HepG2 (cell line): ENCODE measurements at regions not wholly inside any gene's neighbourhood (a gene's known extent, or its start where the extent isn't known, plus 50 kb on each side); places are given as distances from the start of the nearest gene placed in this dataset.

Experiments
- ATAC-seq: fragments of 200-7000 bp; cut with Tn5 transposase; 3 replicates; pipeline ENCODE4 v1.9.1; 2020; ENCODE audit warnings: mild to moderate bottlenecking, moderate library complexity
- BruUV-seq: library from RNA; stranded (reverse); fragments of 400-500 nt; replicated peaks from 2 replicates; lab custom pipeline; 2021; lab: Mats Ljungman, UMichigan
- CTCF ChIA-PET: fragments of 300-600 bp; formaldehyde crosslinking; extraction: SDS; loops from one replicate; lab custom pipeline; 2021; ENCODE audit warnings: low total read pairs, inconsistent platforms, low intra/inter-chr PET ratio; lab: Yijun Ruan, JAX
- POLR2A ChIA-PET: fragments of 350-600 bp; sonication (Branson Sonifier 250); formaldehyde crosslinking; loops from one replicate; lab custom pipeline; 2020; ENCODE audit warnings: antibody characterized with exemption, inconsistent platforms; lab: Yijun Ruan, JAX
- DNase-seq: peaks from one replicate; pipeline ENCODE4 v3.0.0-alpha.2; 2015; ENCODE audit warnings: low spot score
- FAIRE-seq: peaks from 3 replicates; lab custom pipeline; 2011; peaks lifted over from hg19 to GRCh38; lab: Jason Lieb, UNC
- H2AFZ ChIP-seq: one replicate; pipeline ENCODE4 v1.6.1; 2011; ENCODE audit warnings: low read length, inconsistent platforms
- H3K27ac ChIP-seq: fragments of 300-600 bp; 3 replicates; pipeline ENCODE4 v1.8.0; 2011; ENCODE audit warnings: mixed run types, mild to moderate bottlenecking, mixed read lengths, low read length, inconsistent platforms; ENCODE audit not compliant: insufficient read depth; ENCODE audit errors: extremely low read length
- H3K27me3 ChIP-seq, 2 experiments: fragments of 200-600 bp in 1 of 2; 2 replicates in 1 of 2; 3 replicates in 1 of 2; pipeline versions ENCODE4 v1.6.0 to v1.8.0; 2011; ENCODE audit warnings: low read length in 2 of 2, mild to moderate bottlenecking in 2 of 2, moderate library complexity in 2 of 2, inconsistent platforms in 1 of 2; ENCODE audit not compliant: insufficient read depth in 2 of 2, control insufficient read depth in 1 of 2
- H3K36me3 ChIP-seq, 2 experiments: fragments of 200-600 bp in 1 of 2; replicated peaks in 1 of 2; 2 replicates in 1 of 2; 3 replicates in 1 of 2; pipeline versions ENCODE4 v1.5.1 to v1.8.0; 2011; ENCODE audit warnings: low read length in 2 of 2, inconsistent platforms in 1 of 2; ENCODE audit not compliant: insufficient read depth in 2 of 2, control insufficient read depth in 1 of 2
- H3K4me1 ChIP-seq: 2 replicates; pipeline ENCODE4 v1.5.1; 2012; ENCODE audit warnings: low read length, inconsistent platforms; ENCODE audit not compliant: insufficient read depth
- H3K4me2 ChIP-seq: 2 replicates; pipeline ENCODE4 v1.6.0; 2011; ENCODE audit warnings: low read depth, low read length, inconsistent platforms
- H3K4me3 ChIP-seq, 3 experiments: fragments of 200-600 bp in 1 of 3; sonication (generic), shearing (Covaris generic) in 1 of 3; replicated peaks in 1 of 3; 2 replicates each; pipeline ENCODE4 v1.5.1; 2011 to 2016; ENCODE audit warnings: low read length in 3 of 3, inconsistent platforms in 2 of 3, low read depth in 2 of 3, mild to moderate bottlenecking in 2 of 3, control low read depth in 1 of 3, mixed read lengths in 1 of 3; ENCODE audit not compliant: insufficient read depth in 1 of 3
- H3K79me2 ChIP-seq: one replicate; pipeline ENCODE4 v1.6.1; 2011; ENCODE audit warnings: low read length, inconsistent platforms; ENCODE audit not compliant: insufficient read depth
- H3K9ac ChIP-seq: 2 replicates; pipeline ENCODE4 v1.6.0; 2011; ENCODE audit warnings: mild to moderate bottlenecking, low read depth, low read length, inconsistent platforms; ENCODE audit not compliant: insufficient read depth
- H3K9me3 ChIP-seq: 2 replicates; pipeline ENCODE4 v1.5.1; 2012; ENCODE audit warnings: mild to moderate bottlenecking, low read length
- H4K20me1 ChIP-seq: 2 replicates; pipeline ENCODE4 v1.6.0; 2011; ENCODE audit warnings: inconsistent platforms, mild to moderate bottlenecking, low read length, moderate library complexity; ENCODE audit not compliant: insufficient read depth
- BATF2 ChIP-seq: sonication (generic); formaldehyde crosslinking; IDR thresholded peaks from 2 replicates; pipeline ENCODE4 v1.8.0; 2022; ENCODE audit warnings: mild to moderate bottlenecking, missing genetic modification reagents, moderate library complexity
- PRDM15 ChIP-seq: sonication (generic); formaldehyde crosslinking; IDR thresholded peaks from 2 replicates; pipeline ENCODE4 v1.4.0; 2020; ENCODE audit warnings: missing genetic modification reagents
- PRDM4 ChIP-seq: sonication (generic); formaldehyde crosslinking; IDR thresholded peaks from 2 replicates; pipeline ENCODE4 v1.9.0; 2021; ENCODE audit warnings: missing genetic modification reagents, borderline replicate concordance
- SP4 ChIP-seq: sonication (generic); formaldehyde crosslinking; IDR thresholded peaks from 2 replicates; pipeline ENCODE4 v1.8.1; 2023; ENCODE audit warnings: mild to moderate bottlenecking, missing genetic modification reagents
- SP5 ChIP-seq: IDR thresholded peaks from 2 replicates; pipeline ENCODE4 v1.6.1; 2016; ENCODE audit warnings: low read depth, borderline replicate concordance
- THYN1 ChIP-seq: sonication (generic); formaldehyde crosslinking; IDR thresholded peaks from 2 replicates; pipeline ENCODE4 v1.8.1; 2023; ENCODE audit warnings: low read depth, mild to moderate bottlenecking, moderate library complexity, missing genetic modification reagents, borderline replicate concordance
- ZFP90 ChIP-seq: sonication (generic); formaldehyde crosslinking; IDR thresholded peaks from 2 replicates; pipeline ENCODE4 v1.8.0; 2022; ENCODE audit warnings: missing genetic modification reagents, mild to moderate bottlenecking, inconsistent platforms, borderline replicate concordance
- ZKSCAN1 ChIP-seq: fragments of 150-350 bp; IDR thresholded peaks from 2 replicates; pipeline ENCODE4 v1.6.1; 2014; ENCODE audit warnings: low read length
- ZNF230 ChIP-seq: sonication (generic); formaldehyde crosslinking; IDR thresholded peaks from 2 replicates; pipeline ENCODE4 v1.4.0; 2020; ENCODE audit warnings: mild to moderate bottlenecking, missing genetic modification reagents
- ZSCAN25 ChIP-seq: sonication (generic); formaldehyde crosslinking; IDR thresholded peaks from 2 replicates; pipeline ENCODE4 v1.8.0; 2022; ENCODE audit warnings: mild to moderate bottlenecking, missing genetic modification reagents
- WGBS: methylation state at CpG from one replicate; pipeline ENCODE4 v1.1.6; 2017; ENCODE audit warnings: low lambda C conversion rate; 5-methylcytosine and 5-hydroxymethylcytosine counted together
- in situ Hi-C: cut with HindIII; loops from 2 replicates; pipeline ENCODE4 v1.10.0; 2017; ENCODE audit warnings: low pct_unique_long_range_greater_than_20kb; ENCODE audit not compliant: extremely low pct_ligation_motif_present
- intact Hi-C: fragments of 100-400 bp; cut with micrococcal nuclease; formaldehyde crosslinking; loops from one replicate; pipeline ENCODE4 v1.10.0; 2022; ENCODE audit not compliant: unreplicated experiment

GRCh38 chr9:73497796-73498195 lies 346.1 kb downstream of the ANXA1 start (continued):
- TF ChIP-seq PRDM4 (CRISPR knock-in tag) (no peak), BATF2 (CRISPR knock-in tag) (no peak), ZNF230 (CRISPR knock-in tag) (no peak), ZFP90 (CRISPR knock-in tag) (no peak)

- no peak for DNase-seq
- ATAC-seq: no peak
- H3K9ac ChIP-seq: no peak overlapping the region
- intact Hi-C loops: no loop called here
- no peaks in the 10 kb centered on the region for H4K20me1 ChIP-seq
- no peak overlapping the region for H3K4me3 ChIP-seq
- no peak overlapping the region for H3K4me2 ChIP-seq
- H3K36me3 ChIP-seq: no peaks in the 10 kb centered on the region
- TF ChIP-seq ZKSCAN1: no peak
- TF ChIP-seq THYN1 (CRISPR knock-in tag): no peak
- TF ChIP-seq SP5 (CRISPR knock-in tag): no peak
- no peak for TF ChIP-seq PRDM15 (CRISPR knock-in tag)
- TF ChIP-seq ZSCAN25: no peak
- no peak for TF ChIP-seq SP4
- H3K27me3 ChIP-seq: no peaks in the 10 kb centered on the region
- no peak for FAIRE-seq
- H3K4me1 ChIP-seq: no peaks in the 10 kb centered on the region
- BruUV-seq: no TSS peak
- CTCF ChIA-PET: no interaction called here
- under 1% methylated on average over 4 of the region's 4 CpGs for WGBS
- H3K27ac ChIP-seq: no peak overlapping the region
- no peaks in the 10 kb centered on the region for H3K9me3 ChIP-seq
- POLR2A ChIA-PET: no interaction called here
- H2AFZ ChIP-seq: no peak overlapping the region
- H3K79me2 ChIP-seq: no peaks in the 10 kb centered on the region
- in situ Hi-C loops: no loop called here
These were observed 363.6 kb downstream of the ANXA1 start for GRCh38 chr9:73515216-73515615.
